WTC11 (cell line): ENCODE measurements at regions not wholly inside any gene's neighbourhood (a gene's known extent, or its start where the extent isn't known, plus 50 kb on each side); places are given as distances from the start of the nearest gene placed in this dataset.
"Not testable (repeated sequence)": the region's sequence is repeated elsewhere in the genome, so short reads cannot be mapped to it uniquely, and the experiment has no call there.

Source experiments
- AR ChIP-seq: fragments of 250-450 bp; sonication (Bioruptor Pico); IDR thresholded peaks from 2 replicates; pipeline ENCODE4 v1.9.0; 2021; ENCODE audit warnings: mild to moderate bottlenecking
- CTCF ChIP-seq: fragments of 200-600 bp; IDR thresholded peaks from 2 replicates; pipeline ENCODE4 v1.8.0; 2022; ENCODE audit warnings: antibody characterized with exemption
- MAX ChIP-seq: sonication (generic); formaldehyde crosslinking; IDR thresholded peaks from 2 replicates; pipeline ENCODE4 v1.8.0; 2022; ENCODE audit warnings: mild to moderate bottlenecking, missing genetic modification reagents

GRCh38 chr9:41035276-41035675 is 93.2 kb downstream of the FOXD4L6 start:
- TF ChIP-seq MAX; AR (CRISPR knock-in tag); CTCF: not testable (repeated sequence)
